PC-9 (cell line): ENCODE measurements at regions not wholly inside any gene's neighbourhood (a gene's known extent, or its start where the extent isn't known, plus 50 kb on each side); places are given as distances from the start of the nearest gene placed in this dataset.

Source experiments
- BruUV-seq: library from RNA; stranded (reverse); fragments of 400-500 nt; replicated peaks from 2 replicates; lab custom pipeline; 2021; lab: Mats Ljungman, UMichigan
- CTCF ChIA-PET: fragments of 300-600 bp; sonication (Branson Sonifier 250); formaldehyde crosslinking; loops from one replicate; lab custom pipeline; 2022; ENCODE audit warnings: antibody characterized with exemption; lab: Charles Lee
- POLR2A ChIA-PET: fragments of 300-600 bp; sonication (Branson Sonifier 250); formaldehyde crosslinking; loops from one replicate; lab custom pipeline; 2022; ENCODE audit warnings: antibody characterized with exemption; ENCODE audit not compliant: unreplicated experiment; lab: Charles Lee
- DNase-seq, 2 experiments: peaks; one replicate each; pipeline versions ENCODE4 v3.0.0 to v3.0.0-alpha.2; 2015 to 2022; ENCODE audit warnings: mixed read lengths in 1 of 2
- H2AFZ ChIP-seq: fragments of 200-600 bp; sonication (generic); 2 replicates; pipeline ENCODE4 v1.8.1; 2017; ENCODE audit warnings: antibody characterized with exemption
- H3F3A ChIP-seq: fragments of 200-600 bp; sonication (generic); 2 replicates; pipeline ENCODE4 v1.8.1; 2017; ENCODE audit warnings: antibody characterized with exemption, mild to moderate bottlenecking, low read depth; ENCODE audit not compliant: insufficient read depth
- H3K27ac ChIP-seq: fragments of 200-600 bp; sonication (generic); 2 replicates; pipeline ENCODE4 v1.6.1; 2016; ENCODE audit warnings: mixed run types
- H3K27me3 ChIP-seq: fragments of 200-600 bp; sonication (generic); 2 replicates; pipeline ENCODE4 v1.6.1; 2016; ENCODE audit warnings: low read depth, mixed run types; ENCODE audit not compliant: insufficient read depth
- H3K36me3 ChIP-seq: fragments of 200-600 bp; sonication (generic); 2 replicates; pipeline ENCODE4 v1.6.1; 2016; ENCODE audit warnings: low read depth, mixed run types
- H3K4me1 ChIP-seq: fragments of 200-600 bp; sonication (generic); replicated peaks from 2 replicates; pipeline ENCODE4 v1.6.1; 2016; ENCODE audit warnings: mixed run types; ENCODE audit not compliant: insufficient read depth
- H3K4me2 ChIP-seq: fragments of 200-600 bp; sonication (generic); 2 replicates; pipeline ENCODE4 v1.6.1; 2017; ENCODE audit warnings: mixed run types
- H3K4me3 ChIP-seq: fragments of 200-600 bp; sonication (generic); 2 replicates; pipeline ENCODE4 v1.6.1; 2016; ENCODE audit warnings: mixed run types
- H3K79me2 ChIP-seq: fragments of 200-600 bp; sonication (generic); 2 replicates; pipeline ENCODE4 v1.6.1; 2017; ENCODE audit warnings: low read depth, mixed run types
- H3K9me2 ChIP-seq: fragments of 200-600 bp; sonication (generic); 2 replicates; pipeline ENCODE4 v1.8.1; 2017; ENCODE audit warnings: mild to moderate bottlenecking; ENCODE audit not compliant: insufficient read depth
- H3K9me3 ChIP-seq: fragments of 200-600 bp; sonication (generic); 2 replicates; pipeline ENCODE4 v1.8.1; 2016; ENCODE audit warnings: low read depth; ENCODE audit not compliant: insufficient read depth
- H4K20me1 ChIP-seq: fragments of 200-600 bp; sonication (generic); 2 replicates; pipeline ENCODE4 v1.8.1; 2017; ENCODE audit not compliant: insufficient read depth
- CTCF ChIP-seq: fragments of 200-600 bp; sonication (generic); conservative IDR thresholded peaks from 2 replicates; pipeline ENCODE4 v1.6.1; 2017; ENCODE audit warnings: mixed run types, antibody characterized with exemption, mild to moderate bottlenecking, moderate library complexity
- EZH2 ChIP-seq: fragments of 200-600 bp; sonication (generic); IDR thresholded peaks from 2 replicates; pipeline ENCODE4 v1.8.0; 2017; ENCODE audit warnings: antibody characterized with exemption, low read depth
- intact Hi-C: fragments of 100-400 bp; cut with micrococcal nuclease; formaldehyde crosslinking; loops from one replicate; pipeline ENCODE4 v1.10.0; 2022; ENCODE audit not compliant: unreplicated experiment

DNA sequence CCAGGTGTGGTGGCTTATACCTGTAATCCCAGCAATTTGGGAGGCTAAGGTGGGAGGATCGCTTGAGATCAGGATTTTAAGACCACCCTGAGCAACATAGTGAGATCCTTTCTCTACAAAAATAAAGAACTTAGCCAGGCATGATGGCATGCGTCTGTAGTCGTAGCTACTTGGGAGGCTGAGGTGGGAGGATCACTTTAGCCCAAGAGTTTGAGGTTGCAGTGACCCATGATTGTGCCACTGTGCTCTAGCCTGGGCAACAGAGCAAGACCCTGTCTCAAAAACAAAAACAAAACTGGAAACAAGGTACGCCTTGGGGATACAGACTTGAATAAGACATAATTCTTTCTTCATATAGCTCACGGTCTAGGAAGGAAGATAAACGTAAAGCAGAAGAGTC is 63.1 kb upstream of the GRAMD1B start:
- H3K9me3 ChIP-seq = no peaks in the 10 kb centered on the region
- no peak overlapping the region for H3K27ac ChIP-seq
- BruUV-seq = no TSS peak
- intact Hi-C loops = no loop called here
- no peaks in the 10 kb centered on the region for H3K4me1 ChIP-seq
- H3K4me2 ChIP-seq = no peak overlapping the region
- H3K9me2 ChIP-seq = no peaks in the 10 kb centered on the region
- no peak overlapping the region for H3K4me3 ChIP-seq
- CTCF ChIA-PET = interaction anchor here (0.6 kb wide), 1 partner anchor 53 kb away, joined by 3 read pairs; no protein-coding TSS in a partner anchor
- POLR2A ChIA-PET = no interaction called here
- H4K20me1 ChIP-seq = no peaks in the 10 kb centered on the region
- H3K79me2 ChIP-seq = no peaks in the 10 kb centered on the region
- TF ChIP-seq EZH2 = no peak
- no peak for TF ChIP-seq CTCF
- H2AFZ ChIP-seq = no peak overlapping the region
- no peak for DNase-seq
- no peaks in the 10 kb centered on the region for H3K36me3 ChIP-seq
- H3K27me3 ChIP-seq = peaks cover 25% of the 10 kb centered on the region
- H3F3A ChIP-seq = no peaks in the 10 kb centered on the region

- intact Hi-C loops = no loop called here
- TF ChIP-seq EZH2 (no peak), CTCF (no peak)
- no peaks in the 10 kb centered on the region for H3K79me2 ChIP-seq
- no peak overlapping the region for H2AFZ ChIP-seq
- H3F3A ChIP-seq = no peaks in the 10 kb centered on the region
- DNase-seq = no peak
- no peaks in the 10 kb centered on the region for H3K9me2 ChIP-seq
- no peak overlapping the region for H3K4me3 ChIP-seq
- no peaks in the 10 kb centered on the region for H4K20me1 ChIP-seq
- no peaks in the 10 kb centered on the region for H3K36me3 ChIP-seq
- H3K27me3 ChIP-seq = peaks cover 35% of the 10 kb centered on the region
- no peak overlapping the region for H3K4me2 ChIP-seq
- BruUV-seq = no TSS peak
- no peak overlapping the region for H3K27ac ChIP-seq
- ChIA-PET POLR2A (no interaction called here), CTCF (no interaction called here)
- H3K9me3 ChIP-seq = no peaks in the 10 kb centered on the region
- H3K4me1 ChIP-seq = no peaks in the 10 kb centered on the region
These were observed 64.1 kb upstream of the GRAMD1B start for GRCh38 chr11:123365955-123366354.

DNA sequence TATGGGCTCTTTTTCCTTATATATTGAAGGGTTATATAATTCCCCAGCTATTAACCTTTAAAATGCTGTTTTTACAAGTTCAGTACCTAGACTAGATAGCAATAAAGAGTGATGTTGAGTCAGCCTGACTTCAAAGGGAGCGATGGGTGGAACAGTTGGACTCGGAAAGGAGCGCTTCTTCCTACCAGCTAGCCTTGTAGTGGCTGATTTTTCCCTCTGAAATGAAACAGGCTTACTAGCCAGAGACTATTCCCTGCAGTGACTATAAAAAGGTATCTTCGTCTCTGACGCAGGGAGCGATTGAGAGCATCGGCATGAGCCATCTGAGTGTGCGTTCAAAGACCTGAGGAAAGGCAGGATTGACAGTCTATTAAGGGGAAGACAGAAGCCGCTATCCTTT is 66.0 kb upstream of the GRAMD1B start:
- no peak overlapping the region for H3K4me2 ChIP-seq
- ChIA-PET CTCF (no interaction called here), POLR2A (no interaction called here)
- no peaks in the 10 kb centered on the region for H3K36me3 ChIP-seq
- no peak overlapping the region for H3K27ac ChIP-seq
- DNase-seq = no peak
- H3F3A ChIP-seq = no peaks in the 10 kb centered on the region
- no peak overlapping the region for H2AFZ ChIP-seq
- no peaks in the 10 kb centered on the region for H4K20me1 ChIP-seq
- no peak overlapping the region for H3K4me3 ChIP-seq
- H3K4me1 ChIP-seq = no peaks in the 10 kb centered on the region
- no TSS peak for BruUV-seq
- peaks cover 45% of the 10 kb centered on the region for H3K27me3 ChIP-seq
- intact Hi-C loops = no loop called here
- TF ChIP-seq EZH2 (no peak), CTCF (no peak)
- no peaks in the 10 kb centered on the region for H3K79me2 ChIP-seq
- H3K9me2 ChIP-seq = no peaks in the 10 kb centered on the region
- H3K9me3 ChIP-seq = no peaks in the 10 kb centered on the region
